ELR (cell line): ENCODE measurements at regions not wholly inside any gene's neighbourhood (a gene's known extent, or its start where the extent isn't known, plus 50 kb on each side); places are given as distances from the start of the nearest gene placed in this dataset.

Experiments
- DNase-seq: peaks from one replicate; pipeline ENCODE4 v3.0.0-alpha.2; 2015; ENCODE audit warnings: low read depth

DNA sequence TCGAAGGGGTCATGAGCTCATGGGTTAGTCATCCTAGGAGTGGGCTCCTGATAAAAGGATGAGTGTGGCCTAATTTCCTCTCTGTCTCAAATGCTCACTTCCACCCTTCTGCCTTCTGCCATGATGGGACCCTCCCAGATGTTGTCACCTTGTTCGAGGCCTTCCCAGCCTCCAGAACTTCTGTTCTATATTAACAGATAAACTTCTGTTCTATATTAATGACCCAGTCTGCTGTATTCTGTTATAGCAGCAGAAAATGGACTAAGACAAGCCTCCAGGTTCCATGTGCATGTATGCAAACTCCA is 583.2 kb downstream of the GLRX3 start:
- DNase-seq = no peak

DNA sequence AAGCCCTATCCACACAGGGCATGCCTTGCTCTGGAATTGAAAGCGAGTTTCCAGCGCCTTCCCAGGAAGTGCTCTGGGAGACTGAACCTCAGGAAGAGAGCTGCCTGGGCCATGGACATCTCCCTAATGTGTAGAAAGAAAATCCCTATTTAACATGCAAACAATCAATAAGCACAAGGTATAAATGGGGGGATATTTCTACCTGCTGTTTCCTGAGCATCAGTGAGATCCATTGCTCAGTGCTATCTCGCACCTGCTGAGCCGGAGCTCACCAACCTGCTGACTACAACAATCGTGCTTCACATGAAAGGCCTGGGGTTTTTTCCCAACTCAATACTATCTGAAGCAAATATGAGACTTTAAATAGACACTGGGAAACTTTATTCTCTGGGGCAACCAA is 584.0 kb downstream of the GLRX3 start:
- DNase-seq = no peak

DNA sequence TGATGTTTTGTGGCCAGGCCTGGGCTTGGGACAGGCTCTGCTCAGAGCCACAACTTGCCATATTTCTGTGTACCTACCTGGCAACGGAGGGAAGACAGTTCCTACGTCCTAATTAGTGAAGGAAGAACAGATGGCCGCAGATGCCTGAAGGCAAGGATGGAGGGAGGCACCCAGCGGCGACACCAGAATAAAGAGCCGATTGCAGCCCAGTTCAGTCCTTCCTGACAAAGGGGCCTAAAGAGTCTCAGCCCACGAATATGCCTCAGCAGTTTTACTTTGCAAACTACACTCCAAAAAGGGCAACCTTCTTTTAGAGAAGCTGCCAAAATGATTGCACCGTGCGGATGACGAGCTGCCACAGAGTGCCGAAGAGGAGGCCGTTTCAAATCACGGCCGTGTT is 585.8 kb downstream of the GLRX3 start:
- no peak for DNase-seq

DNA sequence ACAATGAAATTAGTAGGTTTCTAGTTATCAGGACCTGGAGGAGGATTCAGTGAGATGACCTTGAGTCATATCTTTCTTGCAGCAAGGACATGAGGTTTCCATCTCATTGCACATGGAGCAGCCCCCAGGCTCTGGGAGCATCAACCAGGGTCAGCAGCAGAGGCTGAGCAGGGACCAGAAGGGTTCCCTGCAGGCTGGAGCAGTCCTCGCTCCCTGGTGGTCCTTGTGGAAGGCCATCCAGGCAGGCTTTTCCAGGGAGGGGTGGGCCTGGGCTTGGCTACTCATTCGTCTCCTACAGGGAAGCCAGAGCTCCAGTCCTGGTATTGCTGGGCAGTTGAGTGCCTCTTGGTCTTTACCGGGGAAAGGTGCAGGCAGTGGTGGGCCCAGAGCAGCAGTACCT is 587.5 kb downstream of the GLRX3 start:
- DNase-seq = no peak

DNA sequence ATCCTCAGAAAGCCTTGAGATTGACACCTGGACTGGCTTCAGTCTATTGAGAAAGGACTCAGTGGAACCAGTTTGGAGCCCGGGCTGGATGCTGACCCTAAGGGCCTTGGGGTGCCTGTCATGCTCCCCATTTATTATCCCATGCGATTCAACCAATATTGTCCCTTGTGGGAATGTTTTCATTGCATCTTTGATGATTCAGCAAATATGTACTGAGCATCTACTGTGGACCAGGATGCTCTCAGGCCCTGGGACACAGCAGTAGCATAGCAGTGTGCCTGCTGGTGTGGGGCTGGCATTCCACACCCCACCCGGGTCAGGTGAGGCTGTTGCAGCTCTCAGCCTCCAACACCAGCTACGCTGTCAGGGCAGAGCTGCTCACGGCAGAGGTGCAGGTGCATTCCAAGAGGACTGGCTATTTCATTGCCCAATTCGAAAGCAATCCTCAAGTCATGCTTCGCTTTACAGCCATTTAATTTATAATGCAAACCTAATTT is 586.0 kb downstream of the TCERG1L start:
- no peak for DNase-seq

DNA sequence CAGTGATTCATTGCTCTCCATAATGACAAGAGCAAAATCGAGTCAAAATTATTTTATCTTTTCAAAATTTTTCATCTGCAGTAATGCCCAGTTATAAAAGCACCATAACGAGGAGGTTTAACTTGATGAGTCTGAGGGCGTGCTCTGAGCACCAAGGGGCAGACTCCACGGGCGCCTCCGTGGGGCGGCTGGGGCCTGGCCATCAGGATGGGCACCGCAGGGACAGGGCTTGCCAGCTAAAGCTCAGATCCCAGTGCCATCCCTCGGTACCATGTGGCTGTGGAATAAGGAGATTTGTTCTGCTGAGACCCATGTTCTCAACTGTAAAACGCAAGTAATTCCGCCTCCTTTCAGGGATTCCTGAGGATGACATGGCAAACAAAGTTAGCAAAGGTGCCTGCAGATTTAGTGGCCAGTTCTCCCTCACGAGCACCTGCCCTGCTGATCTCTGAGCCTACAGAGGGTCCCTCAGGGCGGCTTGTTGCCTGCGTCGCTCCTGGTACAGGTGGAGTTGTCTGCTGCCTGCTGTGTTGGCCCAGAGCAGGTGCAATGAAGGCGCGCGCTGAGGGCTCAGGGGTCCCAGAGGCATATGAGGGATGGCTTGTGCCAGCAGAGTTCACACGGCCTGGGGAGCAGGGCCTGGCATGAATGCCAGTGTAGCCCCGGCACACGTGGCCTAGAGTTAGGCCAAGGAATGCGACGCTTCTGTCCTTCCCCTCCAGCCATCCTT is 584.4 kb downstream of the TCERG1L start:
- DNase-seq = no peak

DNA sequence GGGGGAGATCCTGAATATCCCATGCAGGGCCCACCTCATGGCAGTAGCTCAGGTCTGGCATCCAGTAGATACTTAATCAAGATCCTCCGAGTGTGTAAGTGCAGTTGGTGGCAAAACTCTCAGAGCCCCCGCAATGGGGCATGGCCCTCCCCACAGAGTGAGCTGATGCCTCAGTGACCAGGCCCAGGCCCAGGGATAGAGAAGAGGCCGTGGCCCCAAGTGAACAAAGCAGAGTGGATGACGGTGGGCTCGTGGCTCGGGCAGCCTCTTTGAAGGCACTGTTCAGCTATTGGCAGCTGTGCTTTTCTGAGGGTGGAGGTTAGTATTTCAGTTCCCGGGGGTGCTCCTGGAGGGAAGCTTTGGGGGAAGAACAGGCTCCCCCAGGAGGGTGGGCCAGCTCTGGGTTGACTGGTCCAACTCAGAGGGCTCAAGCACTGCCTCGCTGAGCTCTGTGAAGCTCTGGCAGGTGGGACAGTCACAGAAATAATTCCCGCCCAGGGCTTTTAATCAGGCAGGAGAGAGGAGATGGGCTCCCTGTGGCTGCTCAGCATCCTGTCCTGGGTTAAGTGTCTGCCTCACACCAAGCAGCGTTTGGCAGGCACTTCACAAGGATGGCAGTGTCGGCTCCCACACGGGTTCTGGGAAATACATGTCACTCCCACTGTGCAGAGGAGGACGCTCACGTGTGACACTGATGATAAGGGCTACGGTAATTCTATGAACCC is 583.6 kb downstream of the TCERG1L start:
- DNase-seq = no peak

DNA sequence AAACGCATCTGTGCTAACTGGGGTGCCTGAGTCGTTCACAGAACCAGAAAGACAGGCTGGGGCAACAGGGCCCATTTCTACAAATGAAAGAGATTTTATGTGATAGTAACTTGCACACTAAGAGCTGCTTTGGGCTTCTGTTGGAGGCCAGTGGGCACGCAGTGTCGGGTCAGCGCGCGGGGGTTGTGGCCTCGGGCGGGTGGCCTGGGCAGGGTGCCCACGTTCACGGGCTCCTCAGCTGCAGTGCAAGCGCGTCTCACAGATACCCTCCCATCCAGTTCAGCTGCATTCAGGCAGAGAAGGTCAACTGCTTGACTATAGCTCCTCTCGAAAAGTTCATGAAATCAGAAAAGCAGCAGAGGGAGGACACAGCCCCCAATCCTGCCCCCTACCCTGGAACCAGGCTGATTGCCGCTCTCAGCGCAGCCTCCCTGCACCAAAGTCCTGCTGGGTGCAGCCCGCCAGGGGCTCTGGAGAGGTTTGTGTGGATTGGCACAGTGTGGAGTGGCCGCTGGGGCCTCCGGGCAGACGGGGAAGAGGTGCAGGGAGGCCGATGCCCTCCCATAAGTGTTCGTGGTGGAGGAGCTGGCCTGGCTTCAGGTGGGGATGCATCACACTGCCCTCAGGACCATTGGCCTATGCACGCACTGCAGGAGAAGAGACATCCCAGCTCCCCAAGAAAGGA is 582.8 kb downstream of the TCERG1L start:
- DNase-seq = no peak

DNA sequence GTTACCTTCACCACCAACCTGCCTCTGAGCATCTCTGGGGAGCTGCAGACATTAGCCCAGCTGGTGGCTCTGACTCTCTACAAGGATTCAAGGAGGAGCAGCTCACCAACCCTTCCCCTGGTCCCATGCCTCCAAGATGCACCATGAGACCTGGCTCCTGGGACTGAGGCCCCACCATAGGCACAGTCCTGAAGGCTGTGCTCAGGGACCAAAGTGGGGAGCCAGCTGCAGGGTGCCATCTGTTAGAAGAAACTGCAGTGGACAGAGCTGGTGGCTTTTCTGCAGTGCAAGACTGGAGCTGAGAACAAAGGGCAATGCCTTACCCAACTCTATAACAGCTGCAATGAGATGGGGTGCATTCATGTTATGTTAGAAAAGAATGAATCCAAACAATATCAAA is 581.6 kb downstream of the TCERG1L start:
- DNase-seq = no peak

DNA sequence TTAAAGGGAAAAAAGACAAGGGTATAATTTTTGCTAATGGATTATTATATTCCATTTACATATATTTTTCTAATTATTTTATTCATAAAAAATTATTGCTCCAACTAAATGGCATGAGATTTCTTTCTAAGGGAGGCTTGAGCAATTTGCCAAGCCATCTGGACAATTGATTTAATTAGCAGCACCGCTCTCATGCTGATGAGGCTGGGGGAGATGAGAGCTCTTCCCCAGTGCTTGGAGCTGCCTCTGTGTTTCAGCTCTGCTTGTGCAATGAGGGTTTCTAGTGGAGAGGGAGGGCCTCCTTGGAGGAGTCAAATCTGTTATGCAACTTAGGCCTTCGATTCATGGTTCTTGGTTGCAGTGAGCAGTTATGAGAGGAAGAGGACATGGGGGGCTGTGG is 574.3 kb downstream of the TCERG1L start:
- no peak for DNase-seq

DNA sequence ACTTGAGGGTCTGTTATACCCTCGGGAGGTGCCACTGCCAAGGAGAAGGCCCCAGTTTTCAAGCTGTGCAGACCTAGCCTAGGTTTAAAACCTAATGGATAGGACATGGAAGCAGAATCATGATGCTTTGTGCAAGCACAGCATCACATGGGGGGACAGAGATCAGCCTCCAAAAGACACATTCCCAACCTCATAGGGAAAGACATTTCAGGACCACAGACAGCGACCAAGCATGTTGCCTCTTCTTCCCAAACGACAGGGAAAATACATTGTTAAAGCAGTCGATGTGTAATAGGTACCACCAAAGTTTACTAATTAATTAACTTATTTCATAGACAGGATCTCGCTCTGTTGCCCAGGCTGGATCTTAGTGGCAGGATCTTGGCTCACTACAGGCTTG is 573.9 kb downstream of the TCERG1L start:
- no peak for DNase-seq

DNA sequence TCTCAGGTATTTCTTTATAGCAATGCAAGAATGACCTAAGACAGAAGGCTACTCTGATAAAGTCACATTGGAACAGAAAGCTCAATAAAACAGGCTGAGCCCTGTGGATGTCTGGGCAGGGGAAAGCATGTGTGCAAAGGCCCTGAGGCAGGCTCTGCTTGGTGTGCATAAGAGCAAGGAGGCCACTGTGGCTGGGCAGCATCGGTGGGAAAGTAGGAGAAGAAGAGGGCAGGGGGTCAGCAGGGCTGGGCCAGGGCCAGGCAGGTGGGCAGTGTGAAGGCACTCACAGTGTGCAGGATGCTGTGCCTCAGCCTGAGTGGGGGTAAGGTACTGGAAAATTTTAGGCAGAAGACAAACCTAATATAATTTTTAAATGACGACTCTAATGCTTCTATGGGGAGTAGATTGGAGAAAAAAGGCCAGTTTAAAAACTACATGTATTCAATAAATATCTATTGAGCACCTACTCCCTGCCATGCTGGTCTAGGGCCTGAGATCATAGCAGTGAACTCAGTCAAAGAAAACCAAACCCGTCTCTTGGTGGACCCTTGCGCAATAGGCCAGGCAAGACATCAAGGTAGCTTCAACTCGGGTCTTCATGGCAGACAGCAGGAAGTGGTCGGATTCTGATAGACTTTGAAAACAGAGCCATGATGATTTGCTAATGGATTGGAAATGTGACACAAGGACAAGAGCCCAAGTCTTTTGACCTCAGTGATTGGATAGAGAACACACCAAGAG is 572.3 kb downstream of the TCERG1L start:
- no peak for DNase-seq

DNA sequence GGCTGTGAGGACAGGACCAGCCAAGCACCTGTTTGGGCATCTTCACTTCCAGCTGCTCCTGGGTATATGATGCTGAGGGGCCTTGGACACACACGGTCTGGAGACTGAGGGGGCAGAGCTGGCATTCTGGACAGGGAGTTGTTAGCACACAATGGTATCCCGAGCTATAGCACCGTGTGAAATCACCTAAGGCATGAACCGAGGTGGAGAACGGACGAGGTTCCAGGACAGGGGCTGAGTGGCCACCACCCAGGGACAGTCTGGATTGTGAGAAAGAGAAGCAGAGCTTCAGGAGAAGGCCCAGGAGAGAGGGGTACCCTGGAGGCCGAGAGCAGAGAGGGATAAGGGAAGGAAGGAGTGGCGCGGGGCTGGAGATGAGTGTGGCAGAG is 571.8 kb downstream of the TCERG1L start:
- DNase-seq = no peak

DNA sequence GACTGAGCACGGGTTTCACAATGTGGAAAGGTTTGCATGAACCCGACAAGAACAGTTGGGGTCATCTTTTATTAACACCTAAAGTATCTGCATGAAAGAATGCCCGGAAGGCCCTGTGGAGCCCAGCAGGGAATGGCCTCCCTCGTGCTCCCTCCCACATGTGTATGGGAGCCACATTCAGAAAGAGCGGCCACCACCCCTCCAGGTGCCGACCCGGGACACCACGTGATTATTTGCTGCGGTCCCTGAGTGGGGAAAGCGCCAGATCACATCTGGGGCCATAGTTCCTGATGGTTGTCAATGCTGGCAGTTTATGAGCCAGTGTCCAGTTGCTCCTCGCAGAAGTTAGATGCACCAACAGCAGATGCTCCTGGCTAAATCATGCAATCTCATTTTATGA is 571.4 kb downstream of the TCERG1L start:
- no peak for DNase-seq

DNA sequence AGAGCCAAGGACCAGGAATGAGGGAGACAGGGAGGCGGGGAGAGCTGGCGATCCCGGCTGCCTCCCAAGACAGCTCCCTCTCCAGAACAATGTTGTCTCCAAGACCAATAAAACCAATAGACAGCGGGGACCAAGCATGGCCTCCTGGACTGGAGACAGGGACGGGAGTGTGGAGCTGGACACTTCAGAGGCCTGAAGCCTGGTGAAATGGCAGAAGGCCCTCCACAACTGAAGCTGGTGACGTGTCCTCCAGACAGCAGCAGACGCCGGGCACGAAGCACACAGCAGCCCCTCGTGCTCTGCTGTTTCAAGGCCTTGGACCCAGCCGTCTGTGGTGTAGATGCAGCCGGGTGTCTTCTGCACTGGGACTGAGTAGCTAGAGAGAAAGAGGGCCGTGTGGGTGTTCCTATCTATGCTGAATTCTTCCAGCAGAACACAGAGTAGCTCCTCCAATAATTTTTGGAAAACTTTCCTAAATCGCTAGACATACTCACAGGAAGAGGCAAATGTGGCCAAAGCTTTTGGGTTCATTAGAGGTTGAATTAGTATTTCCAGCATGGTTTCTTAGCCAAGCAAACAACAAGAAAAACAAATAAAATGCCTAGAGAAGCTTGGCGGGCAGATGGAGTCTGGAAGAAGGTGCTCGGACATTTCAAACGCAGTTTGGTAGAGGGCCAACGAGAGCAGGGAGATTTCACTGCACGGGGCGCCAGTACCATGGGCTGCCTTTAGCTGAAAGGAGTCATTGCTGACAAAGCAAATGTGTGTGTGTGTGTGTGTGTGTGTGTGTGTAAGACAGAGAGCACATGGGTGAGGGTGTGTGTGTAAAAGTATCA is 570.4 kb downstream of the TCERG1L start:
- no peak for DNase-seq

DNA sequence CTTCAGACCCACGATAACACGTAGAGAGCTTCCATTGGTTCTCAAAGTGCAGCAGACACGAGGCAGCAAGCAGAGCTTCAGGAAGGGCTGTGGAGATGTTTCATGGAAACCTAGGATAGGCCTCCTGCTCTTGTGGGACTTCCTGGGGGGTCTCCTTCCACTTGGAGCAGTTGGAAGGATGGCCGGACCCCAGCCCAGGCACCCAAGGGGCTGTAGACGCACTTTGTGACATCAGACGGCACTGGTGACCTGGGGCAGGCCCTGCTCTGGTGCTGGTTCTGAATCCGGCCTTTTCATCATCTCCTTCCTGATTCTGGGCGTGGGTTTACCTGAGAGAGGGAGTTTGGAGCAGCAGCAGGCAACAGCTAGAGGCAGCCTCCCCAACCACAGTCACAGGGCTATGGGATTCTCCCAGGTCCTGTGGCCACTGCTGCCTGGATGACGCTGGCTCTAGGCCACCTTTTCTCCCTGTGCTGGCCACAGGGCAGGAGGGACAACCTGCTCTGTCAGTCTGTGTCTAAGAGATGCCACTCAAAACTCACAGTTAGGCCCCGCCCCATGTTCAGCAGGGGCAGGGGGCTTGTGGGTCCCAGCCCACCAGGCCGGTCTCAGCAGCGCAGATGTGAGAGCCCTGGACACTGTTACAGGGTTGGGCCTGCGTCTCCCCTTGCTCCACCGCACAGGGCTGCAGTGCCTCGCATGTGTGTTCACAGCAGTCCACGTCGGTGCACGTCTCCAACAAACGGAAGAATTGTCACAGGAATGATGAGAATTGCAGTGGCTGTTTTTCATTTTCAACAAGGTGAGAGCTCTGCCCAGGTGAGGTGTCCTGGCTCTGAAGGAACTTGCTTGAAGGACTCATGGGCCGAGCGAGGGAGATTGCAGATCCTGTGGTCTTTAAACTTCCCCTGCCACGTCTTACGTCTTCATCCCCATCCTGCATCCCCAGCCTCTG is 569.3 kb downstream of the TCERG1L start:
- DNase-seq = no peak

DNA sequence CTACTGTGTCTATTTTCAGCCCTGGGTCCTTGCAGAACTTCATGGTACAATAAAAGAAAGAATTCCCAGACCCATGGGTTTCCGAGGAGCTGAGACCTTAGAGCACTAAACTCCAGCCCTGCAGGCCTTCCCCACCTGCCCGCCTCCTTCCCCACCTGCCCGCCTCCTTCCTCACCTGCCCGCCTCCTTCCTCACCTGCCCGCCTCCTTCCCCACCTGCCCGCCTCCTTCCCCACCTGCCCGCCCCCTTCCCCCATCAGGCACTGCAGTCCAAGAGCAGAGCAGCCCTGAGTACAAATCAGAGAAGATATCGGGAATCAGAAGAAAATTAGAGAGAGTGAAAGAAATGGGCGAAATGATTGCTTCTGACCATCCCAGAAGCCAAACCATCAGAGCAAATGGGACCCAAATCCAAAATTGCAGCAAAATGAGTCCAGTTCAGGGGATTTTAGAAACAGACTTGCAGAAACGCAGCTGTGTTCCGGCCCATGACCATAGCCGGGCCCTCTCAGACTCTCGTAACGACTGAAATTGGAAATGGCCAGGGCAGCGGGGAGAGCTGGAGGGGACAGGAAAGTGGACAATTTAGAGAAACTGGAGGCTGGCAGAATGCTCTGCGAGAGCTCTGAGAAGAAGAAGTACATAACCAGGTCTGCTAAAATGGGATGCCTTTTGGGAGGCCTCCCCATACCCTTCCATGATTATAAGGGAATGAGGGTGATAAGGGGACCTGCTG is 568.4 kb downstream of the TCERG1L start:
- no peak for DNase-seq

DNA sequence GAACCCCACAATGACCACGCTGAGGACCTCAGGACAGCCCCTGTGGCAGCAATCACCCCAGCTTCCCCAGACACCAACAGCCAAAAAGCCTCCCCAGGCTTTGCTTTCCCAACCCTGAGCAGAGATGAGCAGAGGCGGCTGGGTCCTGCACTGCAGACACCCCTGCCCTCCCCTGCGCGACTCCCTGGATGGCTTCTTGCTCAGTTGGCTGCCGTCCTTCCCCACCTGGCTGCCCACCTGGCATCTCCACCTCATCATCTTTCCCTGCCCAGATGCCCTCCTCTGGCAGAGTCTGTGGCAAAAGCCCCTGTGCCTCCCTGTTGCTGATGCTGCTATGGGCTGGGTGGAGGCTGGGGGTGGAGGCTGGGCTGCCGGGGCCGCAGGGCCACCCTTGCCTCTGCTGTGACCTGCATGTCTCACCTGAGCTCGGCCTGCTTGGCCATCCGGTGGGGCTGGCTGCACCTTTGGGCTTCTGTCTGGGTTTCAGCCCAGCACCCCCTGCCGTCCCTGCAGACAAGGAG is 567.7 kb downstream of the TCERG1L start:
- DNase-seq = no peak

DNA sequence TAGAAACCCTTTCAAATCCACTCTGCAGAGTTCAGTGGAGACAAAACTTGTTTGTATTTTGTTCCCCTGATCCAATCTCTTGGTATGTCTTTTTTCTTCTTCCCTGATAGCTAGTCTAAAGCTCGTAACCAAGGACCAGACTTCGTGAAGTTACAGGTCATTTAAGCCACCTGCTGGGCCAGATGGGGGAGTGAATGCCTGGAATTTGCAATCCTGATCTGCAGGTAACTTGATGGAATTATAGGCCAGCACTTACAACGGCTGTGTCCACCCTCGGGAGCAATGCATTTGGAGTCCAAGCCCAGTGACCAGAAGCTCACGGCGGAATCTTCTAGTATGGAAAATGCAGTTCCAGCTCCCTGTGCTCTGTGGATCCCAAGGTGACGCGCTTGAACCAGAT is 566.9 kb downstream of the TCERG1L start:
- no peak for DNase-seq

DNA sequence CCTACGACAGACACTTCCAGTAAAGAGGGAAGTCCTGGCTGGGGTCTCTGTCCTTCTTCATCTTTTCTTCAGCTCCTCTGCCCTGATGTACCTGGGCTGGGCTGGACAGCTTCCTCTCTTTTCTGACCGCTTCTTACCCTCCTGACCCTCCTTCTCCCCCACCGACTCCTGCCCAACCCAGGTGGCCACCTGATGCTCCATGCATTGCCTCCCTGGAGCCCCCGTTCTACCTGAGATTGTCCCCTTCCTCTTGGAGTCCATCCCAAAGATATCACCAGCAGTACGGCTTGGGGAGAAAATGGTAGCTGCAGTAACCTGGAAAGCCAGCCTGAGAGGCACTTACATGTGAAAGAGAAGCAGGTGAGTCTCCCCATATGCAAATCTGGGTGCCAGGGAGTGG is 566.3 kb downstream of the TCERG1L start:
- no peak for DNase-seq
